Caco-2 (cell line): ENCODE measurements at regions not wholly inside any gene's neighbourhood (a gene's known extent, or its start where the extent isn't known, plus 50 kb on each side); places are given as distances from the start of the nearest gene placed in this dataset.
A peak's percentile ranks its signal among the peaks of the same experiment; 100 is the strongest.

Source experiments
- BruUV-seq: library from RNA; stranded (reverse); fragments of 400-500 nt; replicated peaks from 2 replicates; lab custom pipeline; 2021; lab: Mats Ljungman, UMichigan
- CTCF ChIA-PET: fragments of 300-600 bp; sonication (Branson Sonifier 250); formaldehyde crosslinking; loops from one replicate; lab custom pipeline; 2022; ENCODE audit warnings: antibody characterized with exemption; lab: Charles Lee
- POLR2A ChIA-PET: fragments of 300-600 bp; sonication (Branson Sonifier 250); formaldehyde crosslinking; loops from one replicate; lab custom pipeline; 2022; ENCODE audit warnings: antibody characterized with exemption; lab: Charles Lee
- DNase-seq, 2 experiments: peaks; one replicate each; pipeline versions ENCODE4 v3.0.0 to v3.0.0-alpha.2; 2020 to 2022
- H3K27me3 ChIP-seq: replicated peaks from 2 replicates; pipeline ENCODE4 v1.6.0; 2011; ENCODE audit warnings: low read length; ENCODE audit not compliant: control insufficient read depth, insufficient read depth
- H3K36me3 ChIP-seq: 2 replicates; pipeline ENCODE4 v1.5.1; 2011; ENCODE audit warnings: low read length; ENCODE audit not compliant: control insufficient read depth, insufficient read depth
- H3K4me1 ChIP-seq: fragments of 250-450 bp; sonication (Bioruptor Pico); 2 replicates; pipeline ENCODE4 v1.5.1; 2020; ENCODE audit warnings: mild to moderate bottlenecking
- H3K4me3 ChIP-seq: 2 replicates; pipeline ENCODE4 v1.5.1; 2011; ENCODE audit warnings: low read depth, mild to moderate bottlenecking, control low read depth, low read length
- H3K9me3 ChIP-seq: fragments of 250-450 bp; sonication (Bioruptor Pico); 2 replicates; pipeline ENCODE4 v1.5.1; 2020; ENCODE audit warnings: mild to moderate bottlenecking, moderate library complexity
- H3K27ac Mint-ChIP-seq: one replicate; pipeline ENCODE4 v1.8.0; 2022; ENCODE audit warnings: mixed read lengths; ENCODE audit not compliant: unreplicated experiment
- H3K27me3 Mint-ChIP-seq: one replicate; pipeline ENCODE4 v1.8.0; 2022; ENCODE audit warnings: mixed read lengths; ENCODE audit not compliant: insufficient read depth, unreplicated experiment
- H3K36me3 Mint-ChIP-seq: one replicate; pipeline ENCODE4 v1.8.0; 2022; ENCODE audit warnings: mild to moderate bottlenecking, mixed read lengths; ENCODE audit not compliant: insufficient read depth, unreplicated experiment
- H3K4me1 Mint-ChIP-seq: one replicate; pipeline ENCODE4 v1.8.0; 2022; ENCODE audit warnings: low read depth, mixed read lengths; ENCODE audit not compliant: unreplicated experiment
- H3K4me3 Mint-ChIP-seq: one replicate; pipeline ENCODE4 v1.8.0; 2022; ENCODE audit warnings: mild to moderate bottlenecking, moderate library complexity, mixed read lengths; ENCODE audit not compliant: unreplicated experiment
- H3K9me3 Mint-ChIP-seq: one replicate; pipeline ENCODE4 v1.8.0; 2022; ENCODE audit warnings: mixed read lengths; ENCODE audit not compliant: unreplicated experiment
- CTCF ChIP-seq, 2 experiments: fragments of 200-600 bp in 1 of 2; IDR thresholded peaks; 1 replicate in 1 of 2; 2 replicates in 1 of 2; pipeline versions ENCODE4 v1.5.1 to v1.8.0; 2011 to 2022; ENCODE audit warnings: antibody characterized with exemption in 1 of 2, control low read depth in 1 of 2, inconsistent platforms in 1 of 2, low read depth in 1 of 2, low read length in 1 of 2, mild to moderate bottlenecking in 1 of 2, moderate library complexity in 1 of 2; ENCODE audit not compliant: insufficient read depth in 1 of 2, severe bottlenecking in 1 of 2, unreplicated experiment in 1 of 2
- intact Hi-C: fragments of 100-400 bp; cut with micrococcal nuclease; formaldehyde crosslinking; loops from one replicate; pipeline ENCODE4 v1.10.0; 2022; ENCODE audit not compliant: unreplicated experiment

GRCh38 chr6:40165036-40165709 lies 230.9 kb upstream of the MOCS1 start:
- DNase-seq = no peak
- Histone ChIP-seq H3K4me1 (no peaks in the 10 kb centered on the region), H3K36me3 (no peaks in the 10 kb centered on the region), H3K9me3 (no peaks in the 10 kb centered on the region), H3K27me3 (no peaks in the 10 kb centered on the region), H3K4me3 (no peak overlapping the region)
- Mint-ChIP-seq H3K4me1 (no peaks in the 10 kb centered on the region), H3K27ac (no peak overlapping the region), H3K27me3 (peaks cover 10% of the 10 kb centered on the region), H3K4me3 (no peak overlapping the region), H3K36me3 (no peaks in the 10 kb centered on the region), H3K9me3 (no peaks in the 10 kb centered on the region)
- BruUV-seq = no TSS peak
- ChIA-PET CTCF (no interaction called here), POLR2A (no interaction called here)
- intact Hi-C loops = no loop called here
- TF ChIP-seq CTCF (IDR thresholded peaks at IDR 0.05; ENCODE audit: insufficient read depth in 1 of 2, low read depth in 1 of 2, low read length in 1 of 2, severe bottlenecking in 1 of 2, unreplicated experiment in 1 of 2) = no peak

GRCh38 chr6:40164345-40164755 lies 230.1 kb upstream of the MOCS1 start:
- no peaks in the 10 kb centered on the region for H3K9me3 Mint-ChIP-seq
- POLR2A ChIA-PET = no interaction called here
- no TSS peak for BruUV-seq
- intact Hi-C loops = no loop called here
- no peak overlapping the region for H3K4me3 Mint-ChIP-seq
- H3K27ac Mint-ChIP-seq = no peak overlapping the region
- no peaks in the 10 kb centered on the region for H3K9me3 ChIP-seq
- no peak overlapping the region for H3K4me3 ChIP-seq
- no peak for TF ChIP-seq CTCF (IDR thresholded peaks at IDR 0.05; ENCODE audit: insufficient read depth in 1 of 2, low read depth in 1 of 2, low read length in 1 of 2, severe bottlenecking in 1 of 2, unreplicated experiment in 1 of 2)
- H3K4me1 Mint-ChIP-seq = no peaks in the 10 kb centered on the region
- H3K36me3 ChIP-seq = no peaks in the 10 kb centered on the region
- CTCF ChIA-PET = no interaction called here
- peaks cover 4% of the 10 kb centered on the region for H3K27me3 Mint-ChIP-seq
- peak in 1 of 2 experiments; percentile 1 for DNase-seq
- H3K27me3 ChIP-seq = no peaks in the 10 kb centered on the region
- no peaks in the 10 kb centered on the region for H3K4me1 ChIP-seq
- H3K36me3 Mint-ChIP-seq = no peaks in the 10 kb centered on the region

GRCh38 chr6:40163924-40164323 lies 229.7 kb upstream of the MOCS1 start:
- H3K27me3 ChIP-seq = no peaks in the 10 kb centered on the region
- CTCF ChIA-PET = no interaction called here

More at GRCh38 chr6:40163924-40164323, 229.7 kb upstream of the MOCS1 start:
- H3K9me3 ChIP-seq = no peaks in the 10 kb centered on the region
- no peak for TF ChIP-seq CTCF (IDR thresholded peaks at IDR 0.05; ENCODE audit: insufficient read depth in 1 of 2, low read depth in 1 of 2, low read length in 1 of 2, severe bottlenecking in 1 of 2, unreplicated experiment in 1 of 2)
- no peaks in the 10 kb centered on the region for H3K4me1 Mint-ChIP-seq
- no peaks in the 10 kb centered on the region for H3K9me3 Mint-ChIP-seq
- H3K27me3 Mint-ChIP-seq = peaks cover 4% of the 10 kb centered on the region
- H3K36me3 ChIP-seq = no peaks in the 10 kb centered on the region
- no TSS peak for BruUV-seq
- DNase-seq = no peak
- POLR2A ChIA-PET = no interaction called here
- no peaks in the 10 kb centered on the region for H3K36me3 Mint-ChIP-seq
- no peaks in the 10 kb centered on the region for H3K4me1 ChIP-seq
- no peak overlapping the region for H3K4me3 ChIP-seq
- intact Hi-C loops = no loop called here
- H3K27ac Mint-ChIP-seq = no peak overlapping the region
- no peak overlapping the region for H3K4me3 Mint-ChIP-seq
